ENCODE measurements at regions not wholly inside any gene's neighbourhood (a gene's known extent, or its start where the extent isn't known, plus 50 kb on each side); places are given as distances from the start of the nearest gene placed in this dataset.

DNA sequence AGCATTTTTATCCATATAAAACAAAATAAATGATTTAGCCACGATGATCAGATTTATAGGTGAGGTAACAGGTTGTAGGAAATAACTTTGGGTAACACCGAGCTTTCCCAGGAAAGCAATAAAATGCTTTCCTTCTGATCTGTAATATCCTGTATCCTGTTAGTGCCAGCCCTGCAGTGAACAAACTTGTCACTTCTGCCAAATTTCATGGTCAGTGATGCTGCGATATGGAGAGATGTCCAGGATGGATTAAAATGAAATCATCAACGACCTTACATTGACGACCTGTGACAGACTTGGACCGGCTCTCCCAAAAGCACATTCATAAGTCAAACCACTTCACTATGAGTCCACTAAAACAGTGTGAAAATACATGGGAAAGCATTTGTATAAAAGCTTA, 608.0 kb upstream of the NRP1 start:
- Histone ChIP-seq H3K4me1 (no peaks in the 10 kb centered on the region), H3K4me3 (no peak overlapping the region), H3K9me3 (no peaks in the 10 kb centered on the region), H3K36me3 (no peaks in the 10 kb centered on the region), H3K27me3 (no peaks in the 10 kb centered on the region), H3K27ac (no peak overlapping the region)
- FAIRE-seq: no peak
- ATAC-seq: no peak
- intact Hi-C loops (cut with DNase I): no loop called here
- TF ChIP-seq, protein P1, sequence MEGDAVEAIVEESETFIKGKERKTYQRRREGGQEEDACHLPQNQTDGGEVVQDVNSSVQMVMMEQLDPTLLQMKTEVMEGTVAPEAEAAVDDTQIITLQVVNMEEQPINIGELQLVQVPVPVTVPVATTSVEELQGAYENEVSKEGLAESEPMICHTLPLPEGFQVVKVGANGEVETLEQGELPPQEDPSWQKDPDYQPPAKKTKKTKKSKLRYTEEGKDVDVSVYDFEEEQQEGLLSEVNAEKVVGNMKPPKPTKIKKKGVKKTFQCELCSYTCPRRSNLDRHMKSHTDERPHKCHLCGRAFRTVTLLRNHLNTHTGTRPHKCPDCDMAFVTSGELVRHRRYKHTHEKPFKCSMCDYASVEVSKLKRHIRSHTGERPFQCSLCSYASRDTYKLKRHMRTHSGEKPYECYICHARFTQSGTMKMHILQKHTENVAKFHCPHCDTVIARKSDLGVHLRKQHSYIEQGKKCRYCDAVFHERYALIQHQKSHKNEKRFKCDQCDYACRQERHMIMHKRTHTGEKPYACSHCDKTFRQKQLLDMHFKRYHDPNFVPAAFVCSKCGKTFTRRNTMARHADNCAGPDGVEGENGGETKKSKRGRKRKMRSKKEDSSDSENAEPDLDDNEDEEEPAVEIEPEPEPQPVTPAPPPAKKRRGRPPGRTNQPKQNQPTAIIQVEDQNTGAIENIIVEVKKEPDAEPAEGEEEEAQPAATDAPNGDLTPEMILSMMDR (IDR thresholded peaks at IDR 0.05): no peak
- DNase-seq: no peak
- WGBS, 2 donors: 78 to 81% methylated on average over 6 of the region's 6 CpGs

DNA sequence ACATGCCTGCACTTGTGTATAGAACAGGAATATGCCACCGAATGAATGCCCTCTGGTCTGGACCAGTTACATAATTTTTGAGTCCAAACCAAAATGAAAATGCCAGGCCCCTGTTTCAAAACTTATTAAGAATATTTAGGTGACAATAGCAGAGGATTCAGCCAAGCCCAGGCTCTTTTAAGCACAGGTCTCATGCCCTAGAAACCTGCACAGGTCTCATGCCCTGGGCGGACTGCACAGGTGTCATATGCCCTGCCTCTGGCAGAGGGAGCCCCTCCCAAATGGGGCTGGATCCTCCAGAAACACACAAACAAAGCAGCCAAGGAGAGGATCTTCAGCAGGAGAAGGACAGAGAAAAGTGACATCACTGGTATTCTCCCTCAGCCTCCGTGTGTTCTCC, 605.4 kb upstream of the NRP1 start:
- intact Hi-C loops (cut with DNase I): no loop called here
- DNase-seq (no peak), FAIRE-seq (no peak), ATAC-seq (no peak)
- Histone ChIP-seq H3K36me3 (no peaks in the 10 kb centered on the region), H3K4me3 (no peak overlapping the region), H3K4me1 (no peaks in the 10 kb centered on the region), H3K27me3 (no peaks in the 10 kb centered on the region), H3K27ac (no peak overlapping the region), H3K9me3 (no peaks in the 10 kb centered on the region)
- 78 to 87% methylated on average over 3 of the region's 3 CpGs for WGBS, 2 donors
- TF ChIP-seq, protein P1 (IDR thresholded peaks at IDR 0.05): no peak

DNA sequence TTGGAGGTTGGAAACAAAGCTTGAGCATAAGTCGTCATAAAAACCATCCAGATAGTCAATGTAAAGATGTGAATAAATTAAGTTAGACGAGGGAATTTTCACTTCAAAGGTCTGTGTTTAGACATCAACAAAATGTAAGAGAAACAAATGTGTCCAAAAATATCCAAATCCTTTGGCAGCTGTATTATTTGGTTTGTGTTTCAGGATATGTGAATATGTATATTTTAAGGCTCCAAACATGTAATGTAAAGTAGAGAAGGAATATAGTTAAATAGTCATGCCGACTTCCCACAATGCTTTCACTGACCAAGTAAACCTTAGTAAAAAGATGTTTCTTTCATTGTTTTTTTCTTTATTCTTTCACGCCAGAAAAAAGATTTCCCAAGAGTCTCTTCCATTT, 604.9 kb upstream of the NRP1 start:
- TF ChIP-seq, protein P1 (IDR thresholded peaks at IDR 0.05): no peak
- no peak for FAIRE-seq
- WGBS, 2 donors: 85 to 87% methylated on average over 4 of the region's 4 CpGs
- H3K36me3 ChIP-seq: no peaks in the 10 kb centered on the region
- no peaks in the 10 kb centered on the region for H3K27me3 ChIP-seq
- no peak for ATAC-seq
- H3K4me1 ChIP-seq: no peaks in the 10 kb centered on the region
- no peaks in the 10 kb centered on the region for H3K9me3 ChIP-seq
- no peak overlapping the region for H3K4me3 ChIP-seq
- intact Hi-C loops (cut with DNase I): no loop called here
- no peak overlapping the region for H3K27ac ChIP-seq
- DNase-seq: no peak

DNA sequence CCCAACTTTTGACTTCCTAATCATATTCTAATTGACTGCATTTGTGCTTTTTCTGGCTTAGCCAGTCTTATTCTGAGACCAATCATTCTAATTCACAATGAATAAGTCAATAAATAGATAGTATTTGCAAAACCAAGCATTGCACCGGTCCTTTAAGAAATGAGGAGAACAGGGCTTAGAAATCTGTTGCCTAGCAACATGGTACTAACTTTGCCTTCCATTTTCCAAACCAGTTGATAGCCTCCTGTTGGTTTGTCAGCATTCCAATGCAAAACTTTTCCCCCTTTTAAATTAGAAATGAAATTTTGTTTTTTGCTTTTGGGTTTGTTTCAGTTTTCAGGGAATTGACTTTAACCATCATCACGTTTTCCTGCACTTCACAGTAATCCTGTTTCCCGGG, 603.5 kb upstream of the NRP1 start:
- DNase-seq: no peak
- no peak overlapping the region for H3K4me3 ChIP-seq
- TF ChIP-seq, protein P1 (IDR thresholded peaks at IDR 0.05): no peak
- no peak for ATAC-seq
- H3K9me3 ChIP-seq: no peaks in the 10 kb centered on the region
- no peak for FAIRE-seq
- no peaks in the 10 kb centered on the region for H3K4me1 ChIP-seq
- intact Hi-C loops (cut with DNase I): no loop called here
- no peaks in the 10 kb centered on the region for H3K27me3 ChIP-seq
- H3K27ac ChIP-seq: no peak overlapping the region
- 45 to 49% methylated on average over 3 of the region's 3 CpGs for WGBS, 2 donors
- H3K36me3 ChIP-seq: no peaks in the 10 kb centered on the region

DNA sequence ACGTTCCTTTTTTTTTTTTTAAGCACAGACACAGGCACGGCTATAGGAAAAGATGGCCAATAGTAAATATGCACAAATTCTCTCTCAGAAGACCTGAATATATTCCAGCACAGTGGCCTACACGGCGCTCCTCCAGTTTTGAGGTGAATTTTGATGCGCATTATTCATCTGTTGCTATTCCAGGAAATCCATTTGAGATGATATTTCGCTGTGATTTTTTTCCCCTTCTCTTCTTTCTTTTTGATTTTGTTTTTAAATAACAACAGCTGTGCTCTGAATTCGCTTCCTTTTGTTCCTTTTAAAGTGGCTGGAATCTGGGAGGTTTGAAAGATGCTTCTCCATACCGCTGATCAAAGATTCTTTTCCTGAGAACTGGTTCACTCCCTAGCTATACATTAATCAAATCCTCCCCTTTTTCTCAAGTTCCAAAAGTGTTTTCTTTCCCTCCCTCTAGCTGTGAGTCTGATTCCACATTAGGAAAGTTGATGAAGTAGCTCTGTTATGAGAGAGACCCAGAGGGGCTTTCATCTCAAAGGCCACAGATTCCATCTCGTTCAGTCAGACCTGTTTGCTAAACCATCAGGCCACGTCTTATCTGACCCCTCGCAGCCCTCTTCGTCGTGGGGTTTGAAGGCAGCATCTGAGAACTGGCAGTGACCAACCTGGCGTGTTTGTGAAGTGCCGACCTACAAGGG, 602.7 kb upstream of the NRP1 start:
- intact Hi-C loops (cut with DNase I): no loop called here
- H3K4me3 ChIP-seq: no peak overlapping the region
- FAIRE-seq: no peak
- no peaks in the 10 kb centered on the region for H3K9me3 ChIP-seq
- H3K4me1 ChIP-seq: no peaks in the 10 kb centered on the region
- no peak overlapping the region for H3K27ac ChIP-seq
- no peak for DNase-seq
- no peaks in the 10 kb centered on the region for H3K27me3 ChIP-seq
- WGBS, 2 donors: 68 to 71% methylated on average over 15 of the region's 15 CpGs
- TF ChIP-seq, protein P1 (IDR thresholded peaks at IDR 0.05): no peak
- H3K36me3 ChIP-seq: no peaks in the 10 kb centered on the region
- no peak for ATAC-seq
